Astrocyte of the cerebellum (primary cell): ENCODE measurements at regions not wholly inside any gene's neighbourhood (a gene's known extent, or its start where the extent isn't known, plus 50 kb on each side); places are given as distances from the start of the nearest gene placed in this dataset.

Experiments used
- DNase-seq: peaks from one replicate; pipeline ENCODE4 v3.0.0-alpha.2; 2011; ENCODE audit warnings: low read depth
- H3K4me3 ChIP-seq: 2 replicates; pipeline ENCODE4 v1.5.1; 2011; ENCODE audit warnings: mild to moderate bottlenecking, low read depth, low read length, moderate library complexity
- CTCF ChIP-seq: IDR thresholded peaks from 2 replicates; pipeline ENCODE4 v1.5.1; 2012; ENCODE audit warnings: low read length, low read depth, moderate library complexity, mild to moderate bottlenecking; ENCODE audit errors: missing control alignments
- in situ Hi-C: cut with HindIII; loops from 2 replicates; pipeline ENCODE4 v1.10.0; 2017; ENCODE audit warnings: low sequenced_read_pairs

GRCh38 chr2:180507028-180507427 lies 473.4 kb upstream of the UBE2E3 start:
- no peak for TF ChIP-seq CTCF
- in situ Hi-C loops: no loop called here
- no peak for DNase-seq
- H3K4me3 ChIP-seq: no peak overlapping the region

GRCh38 chr2:180505203-180505602 lies 475.2 kb upstream of the UBE2E3 start:
- no peak for DNase-seq
- TF ChIP-seq CTCF: no peak
- in situ Hi-C loops: no loop called here
- no peak overlapping the region for H3K4me3 ChIP-seq

GRCh38 chr2:180497621-180498152 lies 482.7 kb upstream of the UBE2E3 start:
- no peak overlapping the region for H3K4me3 ChIP-seq
- in situ Hi-C loops: no loop called here
- DNase-seq: no peak
- no peak for TF ChIP-seq CTCF

GRCh38 chr2:180495606-180496005 lies 484.8 kb upstream of the UBE2E3 start:
- DNase-seq: no peak
- no peak for TF ChIP-seq CTCF
- in situ Hi-C loops: no loop called here

GRCh38 chr2:180494286-180494685 lies 486.1 kb upstream of the UBE2E3 start:
- no peak for DNase-seq
- TF ChIP-seq CTCF: no peak
- no peak overlapping the region for H3K4me3 ChIP-seq
- in situ Hi-C loops: no loop called here

More at GRCh38 chr2:180495606-180496005, 484.8 kb upstream of the UBE2E3 start:
- H3K4me3 ChIP-seq: no peak overlapping the region

GRCh38 chr2:180482696-180483095 lies 475.6 kb upstream of the CWC22 start:
- in situ Hi-C loops: no loop called here
- no peak overlapping the region for H3K4me3 ChIP-seq
- no peak for TF ChIP-seq CTCF
- no peak for DNase-seq

- no peak for TF ChIP-seq CTCF
- in situ Hi-C loops: no loop called here
- no peak overlapping the region for H3K4me3 ChIP-seq
- no peak for DNase-seq
These were observed 474.9 kb upstream of the CWC22 start for GRCh38 chr2:180481998-180482397.
